K562 (cell line): ENCODE measurements at regions not wholly inside any gene's neighbourhood (a gene's known extent, or its start where the extent isn't known, plus 50 kb on each side); places are given as distances from the start of the nearest gene placed in this dataset.

ENCODE experiments used
- CBFB ChIP-seq: sonication (generic); formaldehyde crosslinking; IDR thresholded peaks from 2 replicates; pipeline ENCODE4 v1.4.0; 2020; ENCODE audit warnings: mild to moderate bottlenecking, missing genetic modification reagents
- ETV5 ChIP-seq: sonication (generic); formaldehyde crosslinking; IDR thresholded peaks from 2 replicates; pipeline ENCODE4 v1.4.0; 2020; ENCODE audit warnings: low read depth, mild to moderate bottlenecking, missing genetic modification reagents
- GABPA ChIP-seq: fragments of 200-800 bp; sonication (Bioruptor generic); conservative IDR thresholded peaks from 2 replicates; pipeline ENCODE4 v1.6.1; 2016; ENCODE audit warnings: low read depth, missing genetic modification characterization, missing compliant biosample characterization
- RFX5 ChIP-seq: IDR thresholded peaks from 2 replicates; pipeline ENCODE4 v1.6.1; 2011; ENCODE audit warnings: low read depth, mild to moderate bottlenecking, improper control_type of control experiment, low read length
- SMARCB1 ChIP-seq: IDR thresholded peaks from 2 replicates; pipeline ENCODE4 v1.6.1; 2011; ENCODE audit warnings: improper control_type of control experiment, low read depth; ENCODE audit not compliant: insufficient read length
- TCF7 ChIP-seq: sonication (generic); IDR thresholded peaks from 2 replicates; pipeline ENCODE4 v1.6.1; 2016; ENCODE audit warnings: antibody characterized with exemption, borderline replicate concordance
- TF ChIP-seq, protein P1 (sequence below): sonication (generic); formaldehyde crosslinking; IDR thresholded peaks from 2 replicates; pipeline ENCODE4 v1.8.1; 2023; ENCODE audit warnings: mild to moderate bottlenecking, missing genetic modification reagents
- TF ChIP-seq, protein P2 (sequence below), 2 experiments: fragments of 450-650 bp; conservative IDR thresholded peaks; 2 replicates each; pipeline ENCODE4 v1.6.1; 2017; ENCODE audit warnings: mild to moderate bottlenecking in 2 of 2, moderate library complexity in 2 of 2

DNA sequence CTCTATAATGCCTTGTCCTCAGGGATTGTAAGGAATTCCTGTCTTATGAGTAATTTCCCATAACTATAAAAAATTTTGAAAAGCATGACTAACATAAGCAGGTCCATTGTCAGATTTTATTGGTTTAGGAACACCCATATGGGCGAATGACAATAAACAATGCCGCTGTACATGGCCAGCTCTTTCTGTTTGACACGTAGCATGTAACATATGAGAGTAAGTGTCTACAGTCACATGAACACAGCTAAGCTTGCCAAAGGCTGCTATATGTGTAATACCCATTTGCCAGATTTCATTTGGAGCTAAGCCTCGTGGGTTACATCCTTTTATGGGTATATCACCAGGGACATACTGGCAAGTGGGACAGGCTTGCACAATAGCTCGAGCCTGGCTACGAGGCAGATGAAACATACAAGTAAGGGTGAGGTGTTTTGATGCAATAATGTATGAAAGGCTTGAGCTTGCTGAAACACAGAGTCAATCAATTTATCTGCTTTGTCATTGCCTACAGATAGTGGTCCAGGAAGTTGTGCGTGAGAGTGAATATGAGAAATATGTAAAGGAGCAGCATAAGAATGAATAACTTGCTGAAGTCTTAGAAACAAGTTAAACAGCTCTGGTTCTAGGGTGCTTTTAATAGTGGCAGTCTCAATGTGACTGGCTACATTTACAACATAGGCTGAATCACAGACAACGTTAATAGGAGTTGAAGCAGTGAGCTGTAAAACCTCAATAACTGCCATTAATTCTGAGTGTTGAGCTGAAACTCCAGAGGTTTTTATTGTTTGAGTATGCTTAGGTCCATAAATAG lies 67.4 kb upstream of the UGT2B10 start:
- TF ChIP-seq ETV5 (no peak), RFX5 (no peak), SMARCB1 (no peak), GABPA (tag) (no peak), TCF7 (no peak), CBFB (CRISPR knock-in tag) (no peak)
- TF ChIP-seq, protein P1, sequence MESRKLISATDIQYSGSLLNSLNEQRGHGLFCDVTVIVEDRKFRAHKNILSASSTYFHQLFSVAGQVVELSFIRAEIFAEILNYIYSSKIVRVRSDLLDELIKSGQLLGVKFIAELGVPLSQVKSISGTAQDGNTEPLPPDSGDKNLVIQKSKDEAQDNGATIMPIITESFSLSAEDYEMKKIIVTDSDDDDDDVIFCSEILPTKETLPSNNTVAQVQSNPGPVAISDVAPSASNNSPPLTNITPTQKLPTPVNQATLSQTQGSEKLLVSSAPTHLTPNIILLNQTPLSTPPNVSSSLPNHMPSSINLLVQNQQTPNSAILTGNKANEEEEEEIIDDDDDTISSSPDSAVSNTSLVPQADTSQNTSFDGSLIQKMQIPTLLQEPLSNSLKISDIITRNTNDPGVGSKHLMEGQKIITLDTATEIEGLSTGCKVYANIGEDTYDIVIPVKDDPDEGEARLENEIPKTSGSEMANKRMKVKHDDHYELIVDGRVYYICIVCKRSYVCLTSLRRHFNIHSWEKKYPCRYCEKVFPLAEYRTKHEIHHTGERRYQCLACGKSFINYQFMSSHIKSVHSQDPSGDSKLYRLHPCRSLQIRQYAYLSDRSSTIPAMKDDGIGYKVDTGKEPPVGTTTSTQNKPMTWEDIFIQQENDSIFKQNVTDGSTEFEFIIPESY (CRISPR knock-in tag): no peak
- TF ChIP-seq, protein P2, sequence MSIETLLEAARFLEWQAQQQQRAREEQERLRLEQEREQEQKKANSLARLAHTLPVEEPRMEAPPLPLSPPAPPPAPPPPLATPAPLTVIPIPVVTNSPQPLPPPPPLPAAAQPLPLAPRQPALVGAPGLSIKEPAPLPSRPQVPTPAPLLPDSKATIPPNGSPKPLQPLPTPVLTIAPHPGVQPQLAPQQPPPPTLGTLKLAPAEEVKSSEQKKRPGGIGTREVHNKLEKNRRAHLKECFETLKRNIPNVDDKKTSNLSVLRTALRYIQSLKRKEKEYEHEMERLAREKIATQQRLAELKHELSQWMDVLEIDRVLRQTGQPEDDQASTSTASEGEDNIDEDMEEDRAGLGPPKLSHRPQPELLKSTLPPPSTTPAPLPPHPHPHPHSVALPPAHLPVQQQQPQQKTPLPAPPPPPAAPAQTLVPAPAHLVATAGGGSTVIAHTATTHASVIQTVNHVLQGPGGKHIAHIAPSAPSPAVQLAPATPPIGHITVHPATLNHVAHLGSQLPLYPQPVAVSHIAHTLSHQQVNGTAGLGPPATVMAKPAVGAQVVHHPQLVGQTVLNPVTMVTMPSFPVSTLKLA (conservative IDR thresholded peaks at IDR 0.05): no peak
